ENCODE measurements at regions not wholly inside any gene's neighbourhood (a gene's known extent, or its start where the extent isn't known, plus 50 kb on each side); places are given as distances from the start of the nearest gene placed in this dataset.

DNA sequence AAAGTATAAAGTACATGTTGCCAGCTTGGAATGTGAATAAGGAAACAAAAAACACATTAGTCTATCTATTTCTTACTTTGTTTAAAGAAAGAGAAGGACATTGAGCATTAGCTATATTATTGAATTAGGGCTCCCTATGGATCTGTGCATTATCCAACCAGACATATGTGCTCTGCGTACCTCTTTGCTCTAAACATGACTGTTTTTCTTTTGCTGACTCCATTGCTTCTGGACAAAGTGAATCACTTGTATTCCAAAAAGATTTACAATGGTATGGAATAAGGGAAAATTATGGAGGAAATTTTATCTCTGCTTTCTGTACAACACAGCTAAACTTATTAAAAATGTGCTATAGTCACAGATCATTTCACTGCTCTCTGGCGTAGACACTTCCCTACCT lies 727.8 kb upstream of the LCORL start:
- CTCF ChIA-PET = no interaction called here

DNA sequence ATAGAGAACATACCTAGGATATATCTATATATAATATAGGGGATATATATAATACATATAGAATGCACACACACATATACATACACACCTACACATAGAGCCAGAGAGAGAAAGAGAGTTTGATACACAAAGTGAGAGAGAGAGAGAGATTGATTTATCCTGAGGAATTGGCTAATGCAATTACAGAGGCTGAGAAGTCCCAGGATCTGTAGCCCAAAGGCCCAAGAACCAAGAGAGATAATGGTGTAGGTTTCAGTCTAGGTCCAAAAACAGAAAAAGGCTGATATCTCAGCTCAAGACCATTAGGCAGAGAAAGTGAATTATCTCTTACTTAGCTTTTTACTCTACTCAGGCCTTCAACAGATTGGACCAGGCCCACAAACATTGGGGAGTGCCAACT lies 715.0 kb upstream of the LCORL start:
- CTCF ChIA-PET = no interaction called here
- H3K4me1 Mint-ChIP-seq (ENCODE audit: low read depth, unreplicated experiment) = no peaks in the 10 kb centered on the region
- Histone ChIP-seq H3K4me3 (ENCODE audit: low read depth, low read length) (no peak overlapping the region), H3K36me3 (ENCODE audit: control insufficient read depth, insufficient read depth, low read length) (no peaks in the 10 kb centered on the region), H3K4me1 (no peaks in the 10 kb centered on the region), H3K9me3 (no peaks in the 10 kb centered on the region), H3K27me3 (replicated peaks; ENCODE audit: control insufficient read depth, insufficient read depth, low read length) (no peaks in the 10 kb centered on the region)
- TF ChIP-seq, protein P1, sequence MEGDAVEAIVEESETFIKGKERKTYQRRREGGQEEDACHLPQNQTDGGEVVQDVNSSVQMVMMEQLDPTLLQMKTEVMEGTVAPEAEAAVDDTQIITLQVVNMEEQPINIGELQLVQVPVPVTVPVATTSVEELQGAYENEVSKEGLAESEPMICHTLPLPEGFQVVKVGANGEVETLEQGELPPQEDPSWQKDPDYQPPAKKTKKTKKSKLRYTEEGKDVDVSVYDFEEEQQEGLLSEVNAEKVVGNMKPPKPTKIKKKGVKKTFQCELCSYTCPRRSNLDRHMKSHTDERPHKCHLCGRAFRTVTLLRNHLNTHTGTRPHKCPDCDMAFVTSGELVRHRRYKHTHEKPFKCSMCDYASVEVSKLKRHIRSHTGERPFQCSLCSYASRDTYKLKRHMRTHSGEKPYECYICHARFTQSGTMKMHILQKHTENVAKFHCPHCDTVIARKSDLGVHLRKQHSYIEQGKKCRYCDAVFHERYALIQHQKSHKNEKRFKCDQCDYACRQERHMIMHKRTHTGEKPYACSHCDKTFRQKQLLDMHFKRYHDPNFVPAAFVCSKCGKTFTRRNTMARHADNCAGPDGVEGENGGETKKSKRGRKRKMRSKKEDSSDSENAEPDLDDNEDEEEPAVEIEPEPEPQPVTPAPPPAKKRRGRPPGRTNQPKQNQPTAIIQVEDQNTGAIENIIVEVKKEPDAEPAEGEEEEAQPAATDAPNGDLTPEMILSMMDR (IDR thresholded peaks at IDR 0.05; ENCODE audit: insufficient read depth in 1 of 2, low read depth in 1 of 2, low read length in 1 of 2, severe bottlenecking in 1 of 2, unreplicated experiment in 1 of 2) = no peak
- H3K4me3 Mint-ChIP-seq (ENCODE audit: unreplicated experiment) = no peak overlapping the region
- no peak for DNase-seq
- intact Hi-C loops (cut with micrococcal nuclease; ENCODE audit: unreplicated experiment) = no loop called here
- no TSS peak for BruUV-seq (replicated peaks)
- H3K27ac Mint-ChIP-seq (ENCODE audit: unreplicated experiment) = no peak overlapping the region
- H3K27me3 Mint-ChIP-seq (ENCODE audit: insufficient read depth, unreplicated experiment) = no peaks in the 10 kb centered on the region
- H3K9me3 Mint-ChIP-seq (ENCODE audit: unreplicated experiment) = no peaks in the 10 kb centered on the region
- H3K36me3 Mint-ChIP-seq (ENCODE audit: insufficient read depth, unreplicated experiment) = no peaks in the 10 kb centered on the region
- POLR2A ChIA-PET = no interaction called here

More for the DNA sequence above, 727.8 kb upstream of the LCORL start:
- Mint-ChIP-seq H3K27ac (ENCODE audit: unreplicated experiment) (no peak overlapping the region), H3K27me3 (ENCODE audit: insufficient read depth, unreplicated experiment) (no peaks in the 10 kb centered on the region), H3K4me1 (ENCODE audit: low read depth, unreplicated experiment) (peaks cover 4% of the 10 kb centered on the region), H3K4me3 (ENCODE audit: unreplicated experiment) (no peak overlapping the region), H3K36me3 (ENCODE audit: insufficient read depth, unreplicated experiment) (no peaks in the 10 kb centered on the region), H3K9me3 (ENCODE audit: unreplicated experiment) (no peaks in the 10 kb centered on the region)
- Histone ChIP-seq H3K4me3 (ENCODE audit: low read depth, low read length) (no peak overlapping the region), H3K27me3 (replicated peaks; ENCODE audit: control insufficient read depth, insufficient read depth, low read length) (no peaks in the 10 kb centered on the region), H3K9me3 (no peaks in the 10 kb centered on the region), H3K36me3 (ENCODE audit: control insufficient read depth, insufficient read depth, low read length) (no peaks in the 10 kb centered on the region), H3K4me1 (no peaks in the 10 kb centered on the region)
- DNase-seq = no peak
- POLR2A ChIA-PET = no interaction called here
- intact Hi-C loops (cut with micrococcal nuclease; ENCODE audit: unreplicated experiment) = no loop called here
- no TSS peak for BruUV-seq (replicated peaks)
- TF ChIP-seq, protein P1 (IDR thresholded peaks at IDR 0.05; ENCODE audit: insufficient read depth in 1 of 2, low read depth in 1 of 2, low read length in 1 of 2, severe bottlenecking in 1 of 2, unreplicated experiment in 1 of 2) = no peak

DNA sequence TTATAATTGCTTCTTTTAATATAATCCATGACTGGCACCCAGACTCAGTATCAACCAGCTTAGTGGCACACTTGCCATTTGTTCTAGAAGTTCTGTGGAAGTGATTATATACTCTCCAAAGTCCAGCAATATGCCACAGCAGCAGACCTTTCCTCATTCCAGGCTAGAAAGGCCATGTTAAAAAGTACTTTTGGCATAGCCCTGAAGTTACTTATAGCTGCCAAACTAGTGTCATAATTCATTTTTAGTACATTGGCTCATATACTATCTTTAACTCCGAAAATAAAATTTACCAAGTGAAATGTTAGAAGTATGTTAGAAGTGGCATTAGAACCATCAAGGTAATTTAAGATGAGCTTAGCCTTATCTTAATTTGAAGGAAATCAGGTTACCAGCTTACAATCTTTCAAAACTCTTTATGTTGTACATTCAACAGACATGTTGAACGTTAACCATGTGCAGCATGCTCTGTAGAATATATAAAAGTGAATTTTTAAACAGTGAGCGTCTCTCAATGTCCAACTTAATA lies 714.2 kb upstream of the LCORL start:
- intact Hi-C loops (cut with micrococcal nuclease; ENCODE audit: unreplicated experiment) = no loop called here
- H3K36me3 Mint-ChIP-seq (ENCODE audit: insufficient read depth, unreplicated experiment) = no peaks in the 10 kb centered on the region
- no peaks in the 10 kb centered on the region for H3K4me1 Mint-ChIP-seq (ENCODE audit: low read depth, unreplicated experiment)
- H3K27me3 Mint-ChIP-seq (ENCODE audit: insufficient read depth, unreplicated experiment) = no peaks in the 10 kb centered on the region
- Histone ChIP-seq H3K4me1 (no peaks in the 10 kb centered on the region), H3K4me3 (ENCODE audit: low read depth, low read length) (no peak overlapping the region), H3K36me3 (ENCODE audit: control insufficient read depth, insufficient read depth, low read length) (no peaks in the 10 kb centered on the region), H3K27me3 (replicated peaks; ENCODE audit: control insufficient read depth, insufficient read depth, low read length) (no peaks in the 10 kb centered on the region), H3K9me3 (no peaks in the 10 kb centered on the region)
- ChIA-PET POLR2A (no interaction called here), CTCF (interaction anchor here (0.6 kb wide), 1 partner anchor 1477 kb away, joined by 3 read pairs; no protein-coding TSS in a partner anchor)
- H3K4me3 Mint-ChIP-seq (ENCODE audit: unreplicated experiment) = no peak overlapping the region
- H3K9me3 Mint-ChIP-seq (ENCODE audit: unreplicated experiment) = no peaks in the 10 kb centered on the region
- no peak overlapping the region for H3K27ac Mint-ChIP-seq (ENCODE audit: unreplicated experiment)
- TF ChIP-seq, protein P1 (IDR thresholded peaks at IDR 0.05; ENCODE audit: insufficient read depth in 1 of 2, low read depth in 1 of 2, low read length in 1 of 2, severe bottlenecking in 1 of 2, unreplicated experiment in 1 of 2) = no peak
- DNase-seq = no peak
- no TSS peak for BruUV-seq (replicated peaks)

Measured in Caco-2 (cell line).